BLaER1 (cell line): ENCODE measurements at regions not wholly inside any gene's neighbourhood (a gene's known extent, or its start where the extent isn't known, plus 50 kb on each side); places are given as distances from the start of the nearest gene placed in this dataset.
"Not testable (repeated sequence)": the region's sequence is repeated elsewhere in the genome, so short reads cannot be mapped to it uniquely, and the experiment has no call there.

Experiments used
- H3K27ac ChIP-seq: shearing (Covaris generic); formaldehyde crosslinking; 2 replicates; pipeline ENCODE4 v1.8.1; 2022
- H3K27me3 ChIP-seq: shearing (Covaris generic); formaldehyde crosslinking; 2 replicates; pipeline ENCODE4 v1.8.1; 2022
- H3K36me3 ChIP-seq: shearing (Covaris generic); formaldehyde crosslinking; 2 replicates; pipeline ENCODE4 v1.8.1; 2022
- H3K4me1 ChIP-seq: shearing (Covaris generic); formaldehyde crosslinking; 2 replicates; pipeline ENCODE4 v1.8.1; 2022
- H3K4me2 ChIP-seq: shearing (Covaris generic); formaldehyde crosslinking; 2 replicates; pipeline ENCODE4 v1.8.1; 2022
- H3K4me3 ChIP-seq: shearing (Covaris generic); formaldehyde crosslinking; 2 replicates; pipeline ENCODE4 v1.8.1; 2022
- H3K9ac ChIP-seq: shearing (Covaris generic); formaldehyde crosslinking; 2 replicates; pipeline ENCODE4 v1.8.1; 2022
- H3K9me3 ChIP-seq: shearing (Covaris generic); formaldehyde crosslinking; 2 replicates; pipeline ENCODE4 v1.8.1; 2022
- H4K20me1 ChIP-seq: shearing (Covaris generic); formaldehyde crosslinking; 2 replicates; pipeline ENCODE4 v1.8.1; 2022
- Cebpa-rat ChIP-seq: shearing (Covaris generic); IDR thresholded peaks from 2 replicates; pipeline ENCODE4 v1.8.1; 2022

DNA sequence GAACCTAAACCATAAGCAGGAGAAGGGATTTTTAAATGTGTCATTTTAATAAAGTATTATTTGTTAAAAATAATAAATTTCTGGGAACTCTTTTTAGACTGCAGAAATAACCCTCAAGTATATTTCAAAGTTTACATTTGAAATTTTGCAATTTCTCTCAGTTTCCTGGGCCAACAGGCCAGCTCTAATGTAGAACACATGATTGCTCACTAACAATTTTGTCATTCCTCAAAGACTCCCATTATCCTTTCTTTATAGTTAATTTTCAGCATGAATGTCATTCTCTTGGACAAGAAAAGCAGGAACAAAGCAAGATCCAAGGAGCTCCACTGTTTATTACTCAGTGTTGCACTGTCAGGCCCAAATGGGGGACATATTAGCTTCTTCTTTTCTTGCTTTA, 119.4 kb upstream of the VANGL1 start:
- no peak overlapping the region for H3K4me3 ChIP-seq
- no peak overlapping the region for H3K9ac ChIP-seq
- no peaks in the 10 kb centered on the region for H3K36me3 ChIP-seq
- no peaks in the 10 kb centered on the region for H3K9me3 ChIP-seq
- H4K20me1 ChIP-seq = no peaks in the 10 kb centered on the region
- H3K27ac ChIP-seq = no peak overlapping the region
- no peak for TF ChIP-seq Cebpa-rat
- H3K4me2 ChIP-seq = no peak overlapping the region
- no peaks in the 10 kb centered on the region for H3K4me1 ChIP-seq
- H3K27me3 ChIP-seq = no peaks in the 10 kb centered on the region

DNA sequence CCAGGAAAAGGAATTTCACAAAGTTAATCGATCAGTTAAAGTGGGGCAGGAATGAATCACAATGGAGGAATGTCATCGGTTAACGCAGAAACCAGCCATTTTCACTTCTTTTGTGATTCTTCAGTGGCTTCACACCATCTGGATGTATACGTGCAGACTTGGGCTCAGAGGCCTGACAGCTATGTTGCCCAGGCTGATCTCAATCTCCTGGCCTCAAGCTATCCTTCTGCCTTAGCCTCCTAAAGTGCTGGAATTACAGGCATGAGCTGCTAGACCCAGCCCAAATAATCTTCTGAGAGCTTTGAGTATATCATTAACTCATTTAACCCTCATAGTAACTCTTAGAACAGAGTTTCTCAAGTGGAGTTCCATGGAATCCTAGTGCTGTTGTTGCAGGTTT, 126.5 kb upstream of the VANGL1 start:
- Histone ChIP-seq H3K4me1 (no peaks in the 10 kb centered on the region), H3K4me3 (no peak overlapping the region), H3K9ac (no peak overlapping the region), H3K27me3 (no peaks in the 10 kb centered on the region), H3K9me3 (peaks cover 30% of the 10 kb centered on the region), H3K27ac (no peak overlapping the region), H4K20me1 (no peaks in the 10 kb centered on the region), H3K4me2 (no peak overlapping the region), H3K36me3 (no peaks in the 10 kb centered on the region)
- TF ChIP-seq Cebpa-rat = no peak

DNA sequence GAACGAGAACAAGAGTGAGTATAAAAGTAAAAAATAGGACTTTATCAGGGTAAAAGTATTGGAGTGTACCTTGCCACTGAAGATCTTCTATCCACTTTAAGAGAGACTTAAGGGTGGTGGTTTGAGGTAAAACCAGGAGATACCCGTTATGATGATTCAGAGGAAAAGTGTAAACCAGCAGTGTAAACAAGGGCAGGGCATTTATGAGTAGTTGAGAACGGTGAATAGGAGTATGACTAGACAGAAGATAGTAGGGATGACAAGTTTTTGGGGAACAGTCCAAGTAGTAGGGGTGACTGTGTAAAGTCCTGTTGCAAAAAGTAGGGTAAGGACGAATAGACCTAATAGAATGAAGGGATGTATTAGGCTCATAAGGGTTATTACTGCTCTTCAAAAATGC, 131.5 kb upstream of the VANGL1 start:
- peaks cover 33% of the 10 kb centered on the region for H3K9me3 ChIP-seq
- H3K4me1 ChIP-seq, H3K4me2 ChIP-seq, H3K27me3 ChIP-seq, H3K4me3 ChIP-seq, H3K9ac ChIP-seq, H4K20me1 ChIP-seq, H3K36me3 ChIP-seq, H3K27ac ChIP-seq: not testable (repeated sequence)

DNA sequence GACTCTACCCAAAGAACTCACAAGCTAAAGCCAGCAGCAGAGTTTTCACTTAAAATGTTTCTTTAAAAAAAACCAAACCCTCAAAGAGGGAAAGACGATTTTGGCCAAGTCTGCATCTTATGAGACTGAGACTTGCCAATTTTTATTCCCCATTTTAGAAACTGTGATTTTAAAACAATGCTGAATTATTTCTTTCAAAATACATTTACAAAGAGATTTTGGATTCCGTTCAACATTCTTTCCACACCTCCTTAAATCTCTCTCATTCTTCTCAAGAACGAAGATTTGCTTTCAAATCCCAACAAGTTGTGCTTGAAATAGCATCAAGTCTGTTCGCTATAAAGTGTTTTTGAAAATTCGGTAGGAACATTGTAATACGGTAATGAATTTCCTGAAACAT, 133.9 kb upstream of the VANGL1 start:
- no peak for TF ChIP-seq Cebpa-rat
- Histone ChIP-seq H3K27me3 (no peaks in the 10 kb centered on the region), H3K4me1 (no peaks in the 10 kb centered on the region; the same call in 1 of the 2 replicates), H3K9me3 (peaks cover 41% of the 10 kb centered on the region), H3K9ac (no peak overlapping the region), H3K36me3 (no peaks in the 10 kb centered on the region), H3K4me3 (no peak overlapping the region), H4K20me1 (no peaks in the 10 kb centered on the region), H3K27ac (no peak overlapping the region), H3K4me2 (no peak overlapping the region)

DNA sequence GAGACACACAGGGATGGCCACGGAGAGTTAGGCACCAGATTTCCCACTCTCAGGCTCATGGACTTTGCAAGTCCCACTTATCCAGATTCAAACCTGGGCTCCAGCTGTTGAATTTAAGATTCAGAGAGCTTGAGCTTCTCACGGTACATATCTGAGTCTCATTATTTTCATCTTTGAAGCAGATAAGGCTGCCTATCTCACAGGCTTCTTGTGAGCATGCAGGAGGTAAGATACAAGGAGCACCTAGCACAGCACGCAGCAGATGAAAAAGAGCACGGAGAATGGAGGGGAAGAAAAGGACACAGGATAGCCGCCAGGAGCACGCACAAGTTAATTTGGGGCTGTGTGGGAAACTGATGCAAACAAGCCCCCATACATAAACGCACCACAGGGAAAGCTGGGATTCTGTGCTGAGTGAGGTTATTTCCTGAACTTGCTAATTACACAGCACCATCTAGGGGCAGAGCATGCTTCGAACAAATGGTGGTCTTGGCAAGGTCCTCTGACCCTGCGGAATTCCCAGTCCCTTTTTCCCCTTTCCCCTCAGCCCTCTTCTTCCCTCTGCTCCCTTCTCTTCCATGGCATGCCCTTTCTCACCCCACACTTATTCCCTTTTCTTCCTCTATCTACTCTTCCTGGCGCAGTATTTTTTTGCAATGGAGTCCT, 134.7 kb upstream of the VANGL1 start:
- peaks cover 35% of the 10 kb centered on the region for H3K9me3 ChIP-seq
- H3K4me1 ChIP-seq = peaks cover 7% of the 10 kb centered on the region
- H3K4me2 ChIP-seq = no peak overlapping the region

DNA sequence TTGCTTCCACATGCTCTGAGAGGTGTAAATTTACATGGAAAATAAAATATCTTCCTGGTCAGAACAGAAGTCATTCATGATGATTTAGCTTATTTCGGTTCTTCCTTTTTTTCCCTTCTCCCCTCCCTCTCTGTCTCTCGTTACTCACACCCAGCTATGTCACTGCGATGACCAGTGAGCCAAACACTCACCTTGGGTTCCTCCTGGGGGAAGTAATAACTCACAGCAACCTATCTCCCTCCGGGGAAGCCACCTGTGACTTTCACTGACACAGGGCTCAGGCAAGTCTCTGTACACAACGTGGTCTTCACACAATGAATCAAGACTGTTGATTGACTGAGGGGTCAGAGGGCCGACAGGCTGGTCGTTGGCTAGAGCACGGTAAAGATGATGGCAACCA, 135.3 kb upstream of the VANGL1 start:
- Histone ChIP-seq H3K4me1 (peaks cover 12% of the 10 kb centered on the region), H3K9me3 (peaks cover 29% of the 10 kb centered on the region), H3K4me2 (no peak overlapping the region), H3K36me3 (no peaks in the 10 kb centered on the region), H3K9ac (no peak overlapping the region), H3K27me3 (no peaks in the 10 kb centered on the region), H3K4me3 (no peak overlapping the region), H3K27ac (no peak overlapping the region), H4K20me1 (no peaks in the 10 kb centered on the region)
- TF ChIP-seq Cebpa-rat = no peak

More for the DNA sequence above, 134.7 kb upstream of the VANGL1 start:
- Histone ChIP-seq H3K27me3 (no peaks in the 10 kb centered on the region), H4K20me1 (no peaks in the 10 kb centered on the region), H3K27ac (no peak overlapping the region), H3K36me3 (no peaks in the 10 kb centered on the region), H3K4me3 (no peak overlapping the region), H3K9ac (no peak overlapping the region)
- TF ChIP-seq Cebpa-rat = no peak

DNA sequence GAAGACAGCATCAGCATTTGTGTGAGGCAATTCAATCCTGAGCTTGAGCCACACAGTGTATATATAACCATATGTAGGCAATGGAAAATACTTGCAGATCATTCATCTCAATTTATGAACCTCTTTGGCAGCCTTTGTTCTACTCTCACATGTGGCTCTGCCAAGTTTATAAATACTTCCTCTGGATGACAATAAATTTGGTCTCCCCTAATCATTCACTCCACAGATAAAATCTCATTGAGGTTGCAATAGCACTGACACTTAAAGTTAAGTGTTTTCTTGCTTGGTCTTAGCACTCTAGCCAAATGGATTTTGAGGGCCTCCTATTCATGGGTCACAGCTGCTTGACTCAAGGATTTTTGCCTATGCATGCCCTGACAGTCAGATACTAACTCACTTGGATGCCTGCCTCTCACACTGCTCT, 136.6 kb upstream of the VANGL1 start:
- no peaks in the 10 kb centered on the region for H3K36me3 ChIP-seq
- H3K4me3 ChIP-seq = no peak overlapping the region
- no peak for TF ChIP-seq Cebpa-rat
- H3K9ac ChIP-seq = no peak overlapping the region
- no peaks in the 10 kb centered on the region for H4K20me1 ChIP-seq
- H3K4me1 ChIP-seq = peaks cover 26% of the 10 kb centered on the region
- H3K4me2 ChIP-seq = no peak overlapping the region
- H3K27me3 ChIP-seq = no peaks in the 10 kb centered on the region
- H3K9me3 ChIP-seq = peaks cover 16% of the 10 kb centered on the region
- no peak overlapping the region for H3K27ac ChIP-seq

DNA sequence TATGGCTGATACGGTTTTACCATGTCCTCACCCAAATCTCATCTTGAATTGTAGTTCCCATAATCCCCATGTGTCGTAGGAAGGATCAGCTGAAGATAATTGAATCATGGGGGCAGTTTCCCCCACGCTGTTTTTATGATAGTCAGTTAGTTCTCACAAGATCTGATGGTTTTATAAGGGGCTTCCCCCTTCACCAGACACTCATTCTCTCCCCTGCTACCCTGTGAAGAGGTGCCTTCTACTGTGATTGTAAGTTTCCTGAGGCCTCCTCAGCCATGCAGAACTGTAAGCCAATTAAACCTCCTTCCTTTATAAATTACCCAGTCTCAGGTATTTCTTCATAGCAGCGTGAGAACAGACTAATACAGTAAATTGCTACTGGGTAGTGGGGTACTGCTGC, 139.6 kb upstream of the VANGL1 start:
- not testable (repeated sequence) for H3K9ac ChIP-seq, H3K4me3 ChIP-seq, H3K27me3 ChIP-seq, H3K36me3 ChIP-seq, H4K20me1 ChIP-seq
- H3K4me1 ChIP-seq = peaks cover 30% of the 10 kb centered on the region
- H3K9me3 ChIP-seq = peaks cover 15% of the 10 kb centered on the region
- H3K4me2 ChIP-seq = peak overlapping the region; percentile 83
- H3K27ac ChIP-seq = peak overlapping the region; percentile 32; the same call in 1 of the 2 replicates

DNA sequence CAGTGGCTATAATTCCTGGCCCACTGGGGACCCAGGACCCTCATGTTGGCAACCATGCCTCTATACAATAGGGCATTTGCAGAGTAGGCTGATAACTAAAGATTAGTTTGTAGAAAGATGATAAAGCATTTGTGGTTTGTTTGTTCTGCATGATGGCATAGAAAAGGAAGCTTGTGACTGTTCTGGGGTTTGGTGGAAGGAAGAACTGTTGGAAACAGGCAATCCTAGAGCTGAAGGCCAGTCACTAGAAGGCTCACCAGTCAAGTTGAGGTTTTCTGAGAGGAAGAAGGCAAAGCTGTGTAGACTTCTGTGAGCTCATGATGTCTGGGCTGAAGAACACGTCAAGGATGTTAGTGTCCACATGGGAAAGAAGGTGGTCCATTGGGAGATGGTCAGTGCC, 140.3 kb upstream of the VANGL1 start:
- Histone ChIP-seq H3K27ac (peak overlapping the region; percentile 32; the same call in 1 of the 2 replicates), H3K4me3 (no peak overlapping the region)

DNA sequence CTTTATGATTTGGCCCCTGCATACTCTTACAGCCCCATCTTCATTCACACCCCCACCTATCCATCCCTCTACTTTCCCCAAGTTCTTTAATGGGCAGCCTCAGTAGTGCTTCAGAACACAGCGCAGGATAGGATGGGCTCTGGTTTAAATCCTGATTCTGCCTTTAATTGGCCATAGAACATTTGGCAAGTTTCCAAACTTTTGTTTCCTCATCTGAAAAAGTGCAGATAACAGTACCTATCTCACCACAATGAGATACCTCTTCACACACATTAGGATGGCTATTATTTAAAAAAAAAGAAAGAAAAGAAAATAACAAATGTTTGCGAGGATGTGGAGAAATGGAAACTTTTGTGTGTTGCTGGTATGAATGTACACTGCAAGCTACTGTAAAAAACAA, 142.5 kb upstream of the VANGL1 start:
- H3K27me3 ChIP-seq = no peaks in the 10 kb centered on the region
- no peak overlapping the region for H3K4me3 ChIP-seq
- H4K20me1 ChIP-seq = no peaks in the 10 kb centered on the region
- H3K9me3 ChIP-seq = peaks cover 15% of the 10 kb centered on the region
- H3K36me3 ChIP-seq = no peaks in the 10 kb centered on the region
- H3K27ac ChIP-seq = no peak overlapping the region
- H3K9ac ChIP-seq = no peak overlapping the region
- H3K4me1 ChIP-seq = peaks cover 43% of the 10 kb centered on the region
- TF ChIP-seq Cebpa-rat = no peak
- H3K4me2 ChIP-seq = no peak overlapping the region

More for the DNA sequence above, 140.3 kb upstream of the VANGL1 start:
- H3K27me3 ChIP-seq = no peaks in the 10 kb centered on the region
- H3K9ac ChIP-seq = no peak overlapping the region
- TF ChIP-seq Cebpa-rat = no peak
- H3K4me2 ChIP-seq = peak overlapping the region; percentile 83
- peaks cover 15% of the 10 kb centered on the region for H3K9me3 ChIP-seq
- peaks cover 31% of the 10 kb centered on the region for H3K4me1 ChIP-seq
- no peaks in the 10 kb centered on the region for H4K20me1 ChIP-seq
- H3K36me3 ChIP-seq = no peaks in the 10 kb centered on the region
